NCI-H187 (cell line): ENCODE measurements at regions not wholly inside any gene's neighbourhood (a gene's known extent, or its start where the extent isn't known, plus 50 kb on each side); places are given as distances from the start of the nearest gene placed in this dataset.

Experiments
- DNase-seq, 2 experiments: peaks; one replicate each; lab custom pipeline; 2025; lab: John Stamatoyannopoulos, UW

DNA sequence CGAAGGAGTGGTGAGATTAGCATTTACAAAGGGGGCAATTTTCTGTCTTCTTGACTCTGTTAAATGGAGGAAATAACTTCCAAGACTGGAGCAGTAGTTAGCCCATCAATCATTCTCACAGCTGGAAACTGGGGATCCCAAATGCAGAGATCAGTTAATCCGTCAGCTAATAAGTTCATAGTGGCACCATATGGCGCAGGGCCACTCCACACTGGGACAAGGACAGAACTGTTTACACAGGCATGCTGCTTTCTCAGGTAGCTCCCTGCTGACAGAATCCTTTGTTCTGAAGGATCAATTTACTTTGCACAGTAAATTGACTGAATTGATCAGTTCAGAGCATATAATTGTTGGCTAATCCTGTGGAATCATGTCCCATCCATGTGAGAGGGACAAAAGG is 395.7 kb downstream of the TMEM161B start:
- no peak for DNase-seq

DNA sequence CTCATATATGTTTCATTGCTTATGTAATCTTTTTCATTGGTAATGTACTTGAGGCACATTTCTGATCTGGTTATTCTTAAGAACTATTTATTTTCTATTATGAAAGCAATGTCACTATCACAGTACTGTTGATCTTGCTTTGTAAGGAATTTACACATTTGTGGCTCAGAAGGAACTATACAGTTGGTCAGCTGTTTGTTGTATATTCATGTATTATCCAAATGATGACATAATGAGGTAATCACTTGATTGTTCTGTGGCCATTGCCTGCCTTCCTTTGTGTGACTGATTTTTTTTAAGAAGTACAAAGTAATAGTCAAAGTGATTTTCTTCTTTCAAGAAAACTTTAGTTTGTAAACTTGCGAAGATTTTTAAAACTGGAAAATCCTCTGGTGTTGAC is 399.9 kb downstream of the TMEM161B start:
- no peak for DNase-seq

DNA sequence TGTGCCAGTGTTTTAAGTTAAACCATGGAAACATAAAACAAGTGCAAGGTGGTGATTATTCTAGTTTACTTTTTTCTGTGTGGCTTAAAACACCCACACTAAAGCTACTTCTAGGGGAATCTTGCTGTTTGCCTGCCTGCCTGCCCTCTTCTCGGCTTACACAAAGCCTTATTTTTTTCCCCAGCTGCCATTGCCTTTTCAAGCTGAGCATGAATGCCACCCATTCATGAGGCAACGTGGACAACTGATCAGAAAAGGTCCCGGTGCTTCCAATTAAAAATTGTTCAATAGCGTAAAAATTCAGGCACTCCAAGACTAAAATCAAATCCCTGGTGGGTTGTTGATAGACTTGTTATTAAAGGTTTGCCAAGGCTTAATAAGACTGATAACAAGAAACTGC is 401.4 kb downstream of the TMEM161B start:
- no peak for DNase-seq

DNA sequence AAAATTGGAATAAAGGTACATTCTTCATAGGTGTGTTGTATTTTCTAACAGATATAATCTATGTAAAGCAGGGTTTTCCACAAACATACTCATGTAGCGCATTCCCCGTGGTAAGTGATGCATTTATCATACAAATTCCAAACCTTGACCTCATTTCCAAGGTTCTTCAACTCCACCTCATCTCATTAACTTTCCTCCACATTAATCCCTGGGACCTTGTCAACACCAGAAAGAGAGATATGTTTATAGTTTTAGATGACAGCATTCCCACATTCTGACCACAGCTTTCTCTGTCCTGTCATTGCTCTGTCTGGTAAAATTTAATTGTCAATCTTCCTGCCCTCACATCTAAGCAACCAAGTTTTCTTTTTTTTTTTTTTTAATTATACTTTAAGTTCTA is 415.1 kb downstream of the TMEM161B start:
- DNase-seq: no peak

DNA sequence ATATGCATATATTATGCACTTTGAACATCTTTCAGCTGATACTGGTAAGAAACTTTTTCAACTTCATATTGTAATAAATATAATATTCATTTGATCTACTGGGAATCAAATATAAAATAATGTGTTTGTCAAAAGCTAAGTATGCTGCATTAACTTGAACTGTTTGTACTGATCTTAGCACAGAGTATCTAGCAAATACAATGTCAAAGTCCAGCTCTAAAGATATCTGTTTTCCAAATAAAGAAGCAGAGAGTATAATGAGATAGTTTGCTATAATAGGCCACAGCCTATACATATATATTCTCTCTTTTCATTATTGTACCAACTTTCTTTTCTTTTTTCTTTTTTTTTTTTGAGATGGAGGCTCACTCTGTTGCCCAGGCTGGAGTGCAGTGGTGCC is 417.0 kb downstream of the TMEM161B start:
- DNase-seq: no peak

DNA sequence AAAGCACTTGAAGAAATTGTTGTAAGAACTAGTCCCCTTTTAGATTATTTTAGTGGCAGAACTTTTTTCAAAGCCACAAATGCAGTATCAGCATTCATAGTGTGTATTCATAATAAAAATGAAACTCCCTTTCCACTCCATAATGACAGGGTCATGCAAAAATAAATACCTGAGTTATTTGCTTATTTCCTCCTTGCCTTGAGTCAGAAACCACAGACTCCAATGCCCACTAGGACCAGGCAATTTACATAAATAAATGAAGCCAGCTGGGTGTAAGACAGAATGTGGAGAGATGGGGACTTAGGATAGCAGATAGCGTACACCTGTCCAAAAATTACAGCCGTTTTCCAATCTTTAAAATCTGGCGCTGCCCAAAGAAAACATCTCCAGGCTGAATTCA is 417.8 kb downstream of the TMEM161B start:
- DNase-seq: no peak

DNA sequence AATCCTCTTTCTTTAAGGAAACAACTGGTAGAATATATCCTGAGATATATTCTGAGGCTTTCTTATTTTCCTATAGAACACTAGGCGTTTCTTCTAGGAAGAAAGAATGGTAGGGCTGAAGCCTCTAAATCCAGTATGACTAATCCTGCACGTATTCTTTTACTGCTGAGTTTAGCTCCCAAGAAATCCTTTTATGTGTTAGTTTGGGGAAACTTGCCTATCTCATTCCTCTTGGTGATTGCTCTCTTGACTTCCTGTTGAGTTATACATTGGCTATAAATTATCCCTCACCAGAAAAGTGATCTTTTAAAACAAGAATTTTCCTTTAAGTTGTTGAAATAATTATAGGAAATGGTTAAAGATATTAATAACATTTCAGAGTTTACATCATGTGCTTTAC is 422.9 kb downstream of the TMEM161B start:
- no peak for DNase-seq

DNA sequence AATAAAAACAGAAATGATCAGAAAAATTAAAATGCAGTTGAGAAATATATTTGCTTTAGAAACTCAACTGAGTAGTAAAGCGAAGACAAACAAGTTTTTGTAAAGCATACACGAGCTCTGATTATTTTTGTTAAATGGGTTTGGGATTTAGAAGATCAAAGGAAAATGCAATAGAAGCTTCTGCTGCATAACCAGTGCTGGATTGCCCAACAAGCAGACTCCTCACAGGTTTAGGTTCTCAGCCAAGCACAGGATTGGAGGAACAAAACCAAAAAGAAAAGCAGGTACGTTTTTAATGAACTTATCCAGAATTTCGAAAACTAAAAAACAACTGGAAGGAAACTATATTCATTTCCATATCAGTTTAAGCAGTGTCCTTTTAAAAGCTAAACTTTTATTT is 423.8 kb downstream of the TMEM161B start:
- DNase-seq: no peak

DNA sequence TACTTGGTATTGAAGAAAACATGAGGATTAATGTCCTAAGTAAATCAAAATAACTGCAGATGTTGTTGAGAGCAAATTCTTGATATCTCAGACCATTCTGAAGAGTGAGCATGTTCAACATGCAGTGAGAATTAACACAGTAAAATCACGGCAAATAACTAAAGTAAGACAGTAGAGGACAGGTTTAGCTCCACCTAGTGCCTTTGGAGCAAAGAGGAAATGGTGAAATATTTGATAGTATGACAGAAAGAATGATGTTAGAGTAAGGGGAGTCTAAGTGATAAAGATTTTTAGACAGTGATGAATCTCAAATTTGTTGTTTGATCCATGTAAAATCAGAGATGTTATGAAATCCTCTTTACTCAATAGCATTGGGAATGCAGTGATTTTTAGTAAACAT is 424.2 kb downstream of the TMEM161B start:
- no peak for DNase-seq

DNA sequence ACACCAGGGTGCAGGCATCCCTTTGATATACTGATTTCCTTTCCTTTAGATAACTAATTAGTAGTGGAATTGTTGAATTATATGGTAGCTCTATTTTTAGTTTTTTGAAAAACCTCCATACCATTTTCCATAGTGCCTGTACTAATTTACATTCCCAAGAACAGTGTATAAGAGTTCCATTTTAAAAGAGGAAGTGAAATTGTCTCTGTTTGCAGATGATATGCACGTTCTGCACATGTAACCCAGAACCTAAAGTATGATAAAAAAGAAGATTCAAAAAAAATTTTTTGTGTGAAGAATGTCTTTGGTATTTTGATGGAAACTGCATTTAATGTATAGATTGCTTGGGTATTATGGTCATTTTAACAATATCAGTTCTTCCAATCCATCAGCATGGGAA is 424.0 kb upstream of the CCNH start:
- DNase-seq: no peak

DNA sequence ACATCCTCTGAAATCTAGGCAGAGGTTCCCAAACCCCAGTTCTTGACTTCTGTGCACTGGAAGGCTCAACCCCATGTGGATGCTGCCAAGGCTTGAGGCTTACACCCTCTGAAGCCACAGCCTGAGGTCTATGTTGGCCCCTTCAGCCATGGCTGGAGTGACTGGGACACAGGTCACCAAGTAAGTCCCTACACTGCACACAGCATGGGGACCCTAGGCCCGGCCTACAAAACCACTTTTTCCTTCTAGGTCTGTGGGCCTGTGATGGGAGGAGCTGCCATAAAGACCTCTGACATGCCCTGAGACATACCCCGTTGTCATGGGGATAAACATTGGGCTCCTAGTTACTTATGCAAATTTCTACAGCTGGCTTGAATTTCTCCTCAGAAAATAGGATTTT is 418.8 kb upstream of the CCNH start:
- DNase-seq: no peak

DNA sequence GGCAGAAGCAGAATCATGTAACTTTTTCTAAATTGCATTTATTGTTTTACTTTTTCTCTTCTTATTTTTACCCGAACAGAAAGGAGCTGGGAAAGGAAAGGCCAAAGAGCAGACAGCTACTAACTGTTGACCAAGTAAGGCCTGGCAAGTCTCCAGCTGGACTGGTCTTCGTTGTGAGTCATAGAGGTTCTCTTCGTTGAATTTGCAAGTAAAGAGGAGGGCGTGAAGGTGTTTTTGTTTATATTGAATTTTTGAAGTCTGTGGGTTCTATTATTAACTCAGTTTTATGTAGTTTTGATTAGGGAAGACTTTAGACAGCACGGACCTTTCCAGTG is 416.5 kb upstream of the CCNH start:
- no peak for DNase-seq

DNA sequence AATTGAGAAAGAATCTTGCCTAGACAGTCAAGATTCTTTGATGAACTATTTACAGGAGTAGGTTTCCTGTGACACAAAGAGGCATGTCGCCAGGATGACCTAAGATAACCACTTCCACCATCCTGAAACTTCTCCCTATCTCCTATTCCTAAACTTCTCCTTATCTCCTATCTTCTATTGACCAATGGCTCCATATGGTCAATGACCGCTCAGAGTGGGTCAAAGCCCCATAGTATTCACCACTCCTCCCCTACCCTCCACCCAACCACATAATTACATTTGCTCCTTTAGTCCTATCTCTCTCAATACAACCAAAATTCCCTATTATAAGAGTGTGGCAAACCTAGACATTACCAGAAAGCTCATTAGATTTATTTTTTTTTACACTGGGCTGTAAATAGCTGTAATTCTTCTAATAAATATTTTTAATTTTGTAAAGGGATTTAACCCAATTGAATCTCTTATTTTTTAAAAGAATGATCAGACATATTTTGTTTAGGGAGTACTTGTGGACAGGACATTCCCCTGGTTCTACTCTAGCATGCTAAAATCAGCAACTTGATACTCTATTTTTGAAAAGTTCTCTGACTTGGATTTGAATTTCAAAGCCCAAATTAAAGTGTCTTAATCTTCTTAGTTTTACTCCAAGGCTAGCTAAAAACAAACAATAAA is 416.0 kb upstream of the CCNH start:
- no peak for DNase-seq

DNA sequence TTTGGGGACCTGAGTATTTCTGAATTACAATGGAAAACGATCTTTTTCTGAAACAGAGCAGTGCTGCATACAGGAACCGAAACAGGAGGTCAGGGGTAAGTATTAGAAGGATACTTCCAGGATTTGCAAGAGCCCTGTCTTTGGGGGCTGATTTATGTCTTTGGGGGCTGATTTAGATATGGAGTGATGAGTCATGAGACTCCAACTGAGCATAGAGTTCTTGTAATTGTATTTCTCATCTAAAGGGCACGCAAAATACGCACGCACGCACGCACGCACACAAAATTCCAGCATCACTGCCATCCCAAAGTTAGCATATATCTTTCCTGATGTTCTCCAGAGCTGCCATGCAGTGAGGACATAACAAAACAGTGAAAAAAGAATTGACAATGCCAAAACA is 414.8 kb upstream of the CCNH start:
- no peak for DNase-seq

DNA sequence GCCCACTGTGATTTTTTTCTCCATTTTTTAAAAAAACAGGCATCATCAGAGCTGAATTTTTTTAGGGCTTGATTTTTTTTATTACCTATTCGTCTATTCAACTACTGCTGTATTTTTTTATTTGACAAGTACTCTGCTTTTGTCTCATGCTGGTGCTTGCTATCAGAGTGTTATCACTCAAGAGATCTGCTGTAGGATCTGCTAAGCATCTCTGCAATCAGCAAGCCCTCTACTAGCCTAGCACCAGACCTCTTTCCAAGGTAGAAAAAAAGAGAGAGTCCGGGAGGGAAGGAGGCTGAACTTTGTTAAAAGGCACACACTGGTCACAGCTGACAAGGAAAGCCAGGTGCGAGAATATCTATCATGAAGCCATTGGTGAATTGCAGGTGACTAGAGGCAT is 413.8 kb upstream of the CCNH start:
- DNase-seq: no peak

DNA sequence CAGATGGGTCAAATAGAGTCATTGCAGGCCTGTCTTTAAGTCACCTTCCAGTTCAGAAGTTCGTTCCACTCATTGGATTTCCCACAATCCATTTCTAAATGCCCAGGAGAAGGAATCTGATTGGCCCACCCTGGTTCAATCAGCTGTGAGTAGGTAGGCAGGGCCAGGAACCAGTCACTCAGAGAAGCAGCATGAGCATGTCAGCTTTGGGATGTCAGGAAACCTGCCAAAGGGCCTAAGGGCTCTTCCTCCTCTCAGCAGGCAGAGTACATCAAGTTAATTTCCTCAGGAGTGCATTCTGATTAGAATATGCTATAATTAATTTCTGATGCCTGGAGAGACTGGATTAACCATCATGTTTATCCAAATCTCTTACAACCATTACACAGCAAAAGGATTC is 412.9 kb upstream of the CCNH start:
- DNase-seq: no peak

DNA sequence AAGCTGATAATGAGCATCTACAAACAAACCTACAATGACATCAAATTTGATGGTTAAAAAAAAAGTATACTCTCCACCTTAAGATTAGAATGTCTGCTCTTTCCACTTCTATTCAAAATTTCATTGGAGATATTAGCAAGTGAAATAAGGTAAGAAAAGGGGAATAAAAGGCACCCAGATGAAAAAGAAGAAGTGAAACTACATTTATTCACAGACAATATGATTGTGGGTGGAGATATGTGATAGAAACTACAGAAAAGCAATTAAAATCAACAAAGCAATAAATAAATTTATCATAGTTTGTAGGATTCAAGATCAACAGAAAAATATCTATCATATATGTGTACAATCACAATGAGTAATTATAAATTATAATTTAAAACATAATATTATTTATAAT is 395.1 kb upstream of the CCNH start:
- no peak for DNase-seq

DNA sequence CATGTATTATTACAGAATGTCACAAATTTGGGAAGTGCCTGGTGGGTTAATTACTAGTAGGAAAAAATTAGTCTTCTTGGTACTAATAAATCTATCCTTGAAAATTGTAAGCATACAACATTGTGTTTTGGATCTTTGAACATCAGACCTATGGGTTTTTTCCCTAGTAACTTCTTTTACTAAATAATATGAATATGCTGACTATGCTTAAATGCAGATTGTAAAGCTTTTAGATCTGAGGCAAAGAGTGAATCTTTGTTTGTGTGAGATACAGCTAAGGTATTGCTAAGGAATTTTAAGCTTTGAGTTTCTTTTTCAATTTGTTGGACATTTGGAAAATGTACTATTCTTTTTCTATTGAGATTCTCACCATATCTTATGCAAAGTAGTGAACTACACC is 390.6 kb upstream of the CCNH start:
- DNase-seq: no peak

DNA sequence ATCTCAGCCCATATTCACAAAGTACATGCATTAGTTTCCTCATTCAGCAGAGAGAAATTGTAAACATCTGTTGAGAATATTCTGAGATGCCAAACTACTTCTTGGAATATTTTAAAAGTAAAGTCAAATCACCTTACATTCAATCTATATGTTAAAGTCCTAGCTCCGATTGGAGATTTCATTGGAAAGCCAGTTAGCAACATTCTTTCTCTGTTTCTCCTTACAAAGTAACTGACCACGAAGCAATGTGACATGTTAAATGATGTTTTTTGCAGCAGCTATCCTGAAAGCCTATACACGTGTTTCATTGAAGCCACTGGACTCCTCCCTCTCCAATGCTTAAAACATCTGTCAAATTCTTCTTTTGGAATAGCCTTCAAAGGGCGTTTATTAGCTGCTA is 379.1 kb upstream of the CCNH start:
- no peak for DNase-seq

DNA sequence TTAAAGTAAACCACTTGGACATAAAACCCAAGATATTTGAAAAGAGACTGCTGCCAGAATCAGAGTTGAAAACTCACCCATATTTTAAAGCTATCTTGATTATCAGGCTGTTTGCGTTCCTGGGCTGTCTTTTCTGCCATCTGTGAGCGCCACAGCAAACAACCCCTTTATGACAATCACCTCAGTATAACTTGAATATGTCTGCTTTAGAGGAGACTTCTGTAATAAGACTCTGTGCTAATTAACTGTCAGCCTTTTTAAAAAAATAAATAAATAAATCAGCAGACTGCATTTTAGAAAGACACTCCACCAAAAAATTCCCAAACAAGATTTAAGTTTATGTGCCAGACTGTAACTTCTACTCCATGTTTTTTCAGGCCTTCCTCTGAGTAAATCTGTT is 375.7 kb upstream of the CCNH start:
- no peak for DNase-seq

DNA sequence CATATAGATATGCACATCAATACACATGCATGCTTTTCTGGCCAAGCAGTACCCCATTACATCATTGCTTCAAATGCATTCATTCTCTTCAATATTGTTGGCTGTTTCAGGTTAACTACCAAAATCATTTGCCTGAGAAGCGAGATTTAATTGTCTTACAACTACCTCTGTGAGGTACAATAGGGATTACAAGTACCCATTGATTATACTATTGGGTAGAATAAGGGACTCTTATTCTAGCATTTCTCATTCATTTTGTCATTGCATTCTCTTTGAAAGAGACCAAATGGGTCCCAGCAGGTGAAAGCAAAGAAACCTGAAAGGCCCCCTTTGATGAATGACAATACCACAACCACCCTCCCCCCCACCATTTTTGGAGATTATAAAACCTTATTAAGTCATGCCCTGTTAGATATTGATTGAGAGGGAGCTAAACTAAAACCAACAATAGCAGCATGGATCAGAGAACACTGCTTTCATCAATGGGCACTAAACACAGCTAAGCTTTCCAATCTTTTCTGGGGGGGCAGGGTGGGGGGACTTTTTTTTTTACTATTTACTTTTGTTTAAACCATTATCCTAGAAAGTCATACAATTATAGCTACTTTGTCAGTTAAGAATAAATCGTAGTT is 375.0 kb upstream of the CCNH start:
- DNase-seq: no peak

DNA sequence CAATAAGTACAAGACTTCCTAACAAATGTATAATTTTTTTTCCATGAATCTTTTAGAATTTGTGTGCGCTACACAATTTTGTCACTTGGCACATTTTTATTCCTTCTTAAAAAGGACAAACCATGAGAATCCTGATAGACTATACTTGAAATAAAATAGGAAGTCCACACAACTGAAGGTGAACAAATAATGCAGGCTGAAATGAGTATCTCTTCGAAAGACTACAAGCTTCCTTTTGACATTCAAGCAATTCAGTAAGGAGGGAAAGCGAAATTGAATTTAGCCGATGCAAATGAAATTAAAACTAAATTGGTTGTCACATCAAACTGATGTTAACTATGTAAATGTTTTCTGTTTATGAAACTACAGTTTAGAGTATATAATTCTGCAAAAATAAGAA is 374.4 kb upstream of the CCNH start:
- no peak for DNase-seq

DNA sequence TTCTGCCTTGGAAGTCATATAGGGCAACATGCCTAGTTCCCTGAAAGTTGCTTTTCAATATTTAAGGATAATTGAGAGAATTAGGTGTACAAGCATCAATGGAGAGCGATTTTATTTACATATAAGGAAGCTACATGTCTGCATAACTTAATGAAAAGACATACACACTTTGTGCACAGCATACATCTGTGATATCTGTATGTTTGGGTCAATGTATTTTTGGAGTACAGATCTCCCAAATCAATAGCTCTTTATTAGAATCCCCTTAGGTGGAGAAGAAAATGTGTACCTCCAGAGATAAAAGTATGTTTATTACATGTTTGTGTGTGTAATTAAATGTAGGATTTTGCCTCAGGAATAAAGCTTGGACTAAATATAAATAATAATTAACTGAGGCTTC is 373.7 kb upstream of the CCNH start:
- no peak for DNase-seq

DNA sequence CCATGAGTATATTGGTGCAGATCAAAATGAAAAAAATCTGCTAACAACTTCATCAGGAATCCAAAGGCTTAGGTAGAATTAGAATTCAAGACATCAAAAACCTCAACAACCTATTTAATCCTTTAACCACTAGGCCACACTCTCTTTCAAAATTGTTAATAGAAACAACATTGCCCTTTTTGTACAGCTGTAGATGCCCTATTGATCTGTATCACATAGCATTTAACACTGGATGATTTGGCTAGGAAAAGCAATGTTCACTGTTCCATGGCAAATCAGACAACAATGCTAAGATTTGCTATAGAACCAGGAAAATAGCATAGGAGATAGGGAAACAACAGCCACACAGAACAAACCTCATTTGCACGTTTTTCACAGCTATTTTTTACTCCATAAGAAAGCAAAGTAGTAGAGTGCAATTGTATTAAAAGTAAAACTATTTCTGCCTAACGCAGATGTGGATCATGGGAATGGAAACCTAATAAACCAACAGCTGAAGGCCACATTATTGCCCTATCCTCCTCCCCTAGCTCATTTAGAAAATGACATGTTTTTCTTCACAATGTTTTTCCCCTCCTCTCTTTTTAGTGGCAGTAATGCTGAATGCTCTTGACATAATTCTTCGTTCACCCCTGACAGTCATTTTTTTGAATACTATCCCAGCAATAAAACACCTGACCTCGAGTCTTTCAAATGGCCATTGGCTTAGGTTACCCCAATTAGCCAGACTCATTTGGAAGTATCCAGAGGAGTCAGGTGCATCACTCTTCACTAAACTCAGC is 373.0 kb upstream of the CCNH start:
- DNase-seq: no peak
